ENCODE measurements at regions not wholly inside any gene's neighbourhood (a gene's known extent, or its start where the extent isn't known, plus 50 kb on each side); places are given as distances from the start of the nearest gene placed in this dataset.

DNA sequence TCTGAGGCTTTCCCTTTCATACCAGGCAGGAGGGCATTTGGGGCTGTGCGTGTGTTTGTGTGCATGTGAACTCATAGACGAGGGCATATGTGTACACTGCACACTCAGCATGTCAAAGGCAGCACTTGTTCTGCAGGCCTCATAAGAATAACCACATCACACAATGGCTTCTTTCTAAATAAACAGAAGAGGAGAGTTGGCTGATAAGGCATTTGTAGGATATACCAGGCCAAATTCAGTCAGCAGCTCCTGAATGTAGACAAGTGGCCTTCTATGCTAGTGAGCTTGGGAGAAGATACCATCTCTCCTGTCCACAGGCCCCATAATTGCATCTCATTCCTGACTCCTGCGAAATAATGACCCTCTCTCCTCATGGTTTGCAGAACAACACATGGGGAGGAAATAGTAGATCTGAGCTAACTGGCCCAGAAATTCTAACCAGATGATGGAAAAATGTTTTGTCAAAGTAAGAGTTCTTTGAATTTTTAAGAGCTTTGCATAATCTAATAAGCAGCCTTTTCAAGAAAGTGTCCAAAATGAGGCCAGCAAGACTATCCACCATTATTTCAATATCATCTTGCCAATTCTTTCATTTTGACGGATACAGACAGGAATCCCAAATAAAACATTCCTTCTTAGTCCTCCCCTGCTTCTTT lies 60.5 kb upstream of the GAS1 start:
- Histone ChIP-seq H3K36me3 (no peaks in the 10 kb centered on the region), H3K4me3 (no peak overlapping the region), H3K27ac (no peak overlapping the region), H3K9me3 (no peaks in the 10 kb centered on the region), H3K4me1 (ENCODE audit: control insufficient read depth in 1 of 2, low read depth in 2 of 2) (peaks cover 0 to 17% of the 10 kb centered on the region in 2 donors), H3K27me3 (replicated peaks; ENCODE audit: insufficient read depth) (no peaks in the 10 kb centered on the region)
- ATAC-seq (ENCODE audit: insufficient number of reproducible peaks, low FRiP score, low read depth), result no peak
- TF ChIP-seq, protein P1, sequence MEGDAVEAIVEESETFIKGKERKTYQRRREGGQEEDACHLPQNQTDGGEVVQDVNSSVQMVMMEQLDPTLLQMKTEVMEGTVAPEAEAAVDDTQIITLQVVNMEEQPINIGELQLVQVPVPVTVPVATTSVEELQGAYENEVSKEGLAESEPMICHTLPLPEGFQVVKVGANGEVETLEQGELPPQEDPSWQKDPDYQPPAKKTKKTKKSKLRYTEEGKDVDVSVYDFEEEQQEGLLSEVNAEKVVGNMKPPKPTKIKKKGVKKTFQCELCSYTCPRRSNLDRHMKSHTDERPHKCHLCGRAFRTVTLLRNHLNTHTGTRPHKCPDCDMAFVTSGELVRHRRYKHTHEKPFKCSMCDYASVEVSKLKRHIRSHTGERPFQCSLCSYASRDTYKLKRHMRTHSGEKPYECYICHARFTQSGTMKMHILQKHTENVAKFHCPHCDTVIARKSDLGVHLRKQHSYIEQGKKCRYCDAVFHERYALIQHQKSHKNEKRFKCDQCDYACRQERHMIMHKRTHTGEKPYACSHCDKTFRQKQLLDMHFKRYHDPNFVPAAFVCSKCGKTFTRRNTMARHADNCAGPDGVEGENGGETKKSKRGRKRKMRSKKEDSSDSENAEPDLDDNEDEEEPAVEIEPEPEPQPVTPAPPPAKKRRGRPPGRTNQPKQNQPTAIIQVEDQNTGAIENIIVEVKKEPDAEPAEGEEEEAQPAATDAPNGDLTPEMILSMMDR (IDR thresholded peaks at IDR 0.05), result no peak
- DNase-seq (ENCODE audit: low spot score), result no peak

DNA sequence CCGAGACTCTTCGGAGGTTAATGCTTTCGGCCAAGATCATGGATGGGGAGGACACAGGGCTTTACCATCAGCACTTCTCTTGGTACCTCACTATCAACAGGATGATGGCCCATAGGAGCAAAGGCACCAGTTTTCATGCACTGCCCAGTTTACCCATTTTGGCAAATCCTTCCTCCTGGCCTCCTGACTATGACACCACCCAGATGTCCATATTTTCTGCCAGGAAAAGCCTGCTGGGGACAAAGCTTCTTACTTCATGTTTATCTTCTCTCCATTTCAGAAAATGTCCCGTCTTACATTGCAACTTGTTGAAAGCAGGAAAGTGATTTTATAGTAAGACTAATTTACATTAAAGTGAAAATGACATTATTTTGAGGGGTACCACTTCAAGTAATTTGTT lies 61.4 kb upstream of the GAS1 start:
- no peaks in the 10 kb centered on the region for H3K27me3 ChIP-seq (replicated peaks; ENCODE audit: insufficient read depth)
- ATAC-seq (ENCODE audit: insufficient number of reproducible peaks, low FRiP score, low read depth) (no peak), DNase-seq (ENCODE audit: low spot score) (no peak)
- no peaks in the 10 kb centered on the region for H3K9me3 ChIP-seq
- TF ChIP-seq, protein P1 (IDR thresholded peaks at IDR 0.05), result no peak
- peaks cover 0 to 17% of the 10 kb centered on the region in 2 donors for H3K4me1 ChIP-seq (ENCODE audit: control insufficient read depth in 1 of 2, low read depth in 2 of 2)
- H3K4me3 ChIP-seq, result no peak overlapping the region
- no peak overlapping the region for H3K27ac ChIP-seq
- no peaks in the 10 kb centered on the region for H3K36me3 ChIP-seq

DNA sequence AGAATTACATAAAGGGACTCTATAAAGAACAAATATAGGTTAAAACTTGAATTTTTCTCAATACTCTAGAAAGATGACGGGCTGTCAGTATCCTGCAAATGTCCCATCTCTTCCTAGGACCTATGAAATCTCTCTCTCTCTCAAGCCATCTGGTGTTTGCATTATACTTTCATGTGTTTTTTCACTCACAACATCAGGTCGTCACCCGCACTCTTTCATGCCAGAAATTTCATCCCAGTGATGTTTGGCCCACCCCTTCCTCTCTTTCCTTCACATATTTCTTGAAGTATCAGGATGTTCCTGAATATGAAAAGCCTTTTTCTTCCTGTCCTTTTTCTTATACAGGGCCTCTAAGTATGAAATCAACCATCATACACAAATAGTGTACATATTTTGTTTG lies 63.3 kb upstream of the GAS1 start:
- no peaks in the 10 kb centered on the region for H3K27me3 ChIP-seq (replicated peaks; ENCODE audit: insufficient read depth)
- peaks cover 0 to 17% of the 10 kb centered on the region in 2 donors for H3K4me1 ChIP-seq (ENCODE audit: control insufficient read depth in 1 of 2, low read depth in 2 of 2)
- no peak for ATAC-seq (ENCODE audit: insufficient number of reproducible peaks, low FRiP score, low read depth)
- TF ChIP-seq, protein P1 (IDR thresholded peaks at IDR 0.05), result no peak
- H3K36me3 ChIP-seq, result no peaks in the 10 kb centered on the region
- no peaks in the 10 kb centered on the region for H3K9me3 ChIP-seq
- DNase-seq (ENCODE audit: low spot score), result no peak
- H3K4me3 ChIP-seq, result no peak overlapping the region
- H3K27ac ChIP-seq, result no peak overlapping the region

DNA sequence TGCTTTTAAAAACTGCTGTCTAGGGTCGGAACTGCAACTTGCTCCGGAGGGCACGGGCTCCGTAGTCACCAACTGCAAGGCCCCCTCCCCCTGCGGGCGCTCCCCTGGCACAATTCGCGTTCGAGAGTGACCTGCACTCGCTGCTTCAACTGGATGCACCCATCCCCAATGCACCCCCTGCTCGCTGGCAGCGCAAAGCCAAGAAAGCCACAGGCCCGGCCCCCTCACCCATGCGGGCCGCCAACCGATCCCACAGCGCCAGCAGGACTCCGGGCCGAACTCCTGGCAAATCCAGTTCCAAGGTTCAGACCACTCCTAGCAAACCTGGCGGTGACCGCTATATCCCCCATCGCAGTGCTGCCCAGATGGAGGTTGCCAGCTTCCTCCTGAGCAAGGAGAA lies 64.2 kb upstream of the GAS1 start:
- TF ChIP-seq, protein P1 (IDR thresholded peaks at IDR 0.05), result no peak
- DNase-seq (ENCODE audit: low spot score) (no peak), ATAC-seq (ENCODE audit: insufficient number of reproducible peaks, low FRiP score, low read depth) (no peak)
- Histone ChIP-seq H3K9me3 (no peaks in the 10 kb centered on the region), H3K27me3 (replicated peaks; ENCODE audit: insufficient read depth) (no peaks in the 10 kb centered on the region), H3K4me1 (ENCODE audit: control insufficient read depth in 1 of 2, low read depth in 2 of 2) (peaks cover 0 to 17% of the 10 kb centered on the region in 2 donors), H3K27ac (no peak overlapping the region), H3K36me3 (no peaks in the 10 kb centered on the region), H3K4me3 (no peak overlapping the region)

DNA sequence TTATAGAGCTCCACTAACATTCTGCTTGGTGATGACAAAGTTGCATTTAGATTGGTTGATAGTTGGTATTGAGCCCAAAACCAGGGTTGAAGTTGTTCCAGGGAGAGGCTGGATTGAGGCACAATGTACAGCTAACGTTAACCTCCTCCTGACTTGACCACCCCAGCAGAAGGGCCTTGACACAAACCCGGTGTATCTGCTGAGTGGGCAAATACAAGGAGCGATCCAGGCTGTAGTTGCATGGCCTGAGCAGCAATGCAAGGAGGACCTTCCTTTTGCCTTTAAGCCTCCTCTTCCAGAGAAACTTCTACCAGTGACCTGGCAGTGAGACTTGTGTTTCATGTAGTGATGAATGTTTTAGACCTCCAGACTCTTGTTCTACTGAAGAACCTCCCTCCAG lies 66.2 kb upstream of the GAS1 start:
- Histone ChIP-seq H3K9me3 (no peaks in the 10 kb centered on the region), H3K4me1 (ENCODE audit: control insufficient read depth in 1 of 2, low read depth in 2 of 2) (peaks cover 0 to 3% of the 10 kb centered on the region in 2 donors), H3K27me3 (replicated peaks; ENCODE audit: insufficient read depth) (no peaks in the 10 kb centered on the region), H3K4me3 (no peak overlapping the region), H3K27ac (no peak overlapping the region), H3K36me3 (no peaks in the 10 kb centered on the region)
- DNase-seq (ENCODE audit: low spot score), result no peak
- no peak for ATAC-seq (ENCODE audit: insufficient number of reproducible peaks, low FRiP score, low read depth)
- TF ChIP-seq, protein P1 (IDR thresholded peaks at IDR 0.05), result no peak
